ENCODE measurements at regions not wholly inside any gene's neighbourhood (a gene's known extent, or its start where the extent isn't known, plus 50 kb on each side); places are given as distances from the start of the nearest gene placed in this dataset.

DNA sequence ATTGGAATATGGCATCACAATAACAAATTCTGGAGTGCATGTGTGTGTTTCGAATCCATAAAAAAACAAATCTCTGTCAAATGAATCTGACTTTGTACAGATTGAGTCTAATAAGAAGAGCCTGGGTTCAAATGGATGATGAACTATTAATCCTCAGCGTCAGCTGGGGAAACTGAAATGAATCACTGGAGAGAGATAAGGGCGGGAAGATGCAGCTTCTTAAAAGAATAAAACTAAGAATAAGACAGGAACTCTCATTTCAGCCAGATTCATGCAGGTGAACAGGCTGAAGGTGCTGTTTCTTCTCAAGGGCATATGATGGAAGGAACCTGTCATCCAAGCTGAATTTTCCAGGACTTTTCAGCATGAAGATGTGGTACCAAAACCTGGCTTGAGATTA lies 202.6 kb upstream of the TRIB2 start:
- no peak for DNase-seq (ENCODE audit: low read depth in 1 of 2, low spot score in 1 of 2)

DNA sequence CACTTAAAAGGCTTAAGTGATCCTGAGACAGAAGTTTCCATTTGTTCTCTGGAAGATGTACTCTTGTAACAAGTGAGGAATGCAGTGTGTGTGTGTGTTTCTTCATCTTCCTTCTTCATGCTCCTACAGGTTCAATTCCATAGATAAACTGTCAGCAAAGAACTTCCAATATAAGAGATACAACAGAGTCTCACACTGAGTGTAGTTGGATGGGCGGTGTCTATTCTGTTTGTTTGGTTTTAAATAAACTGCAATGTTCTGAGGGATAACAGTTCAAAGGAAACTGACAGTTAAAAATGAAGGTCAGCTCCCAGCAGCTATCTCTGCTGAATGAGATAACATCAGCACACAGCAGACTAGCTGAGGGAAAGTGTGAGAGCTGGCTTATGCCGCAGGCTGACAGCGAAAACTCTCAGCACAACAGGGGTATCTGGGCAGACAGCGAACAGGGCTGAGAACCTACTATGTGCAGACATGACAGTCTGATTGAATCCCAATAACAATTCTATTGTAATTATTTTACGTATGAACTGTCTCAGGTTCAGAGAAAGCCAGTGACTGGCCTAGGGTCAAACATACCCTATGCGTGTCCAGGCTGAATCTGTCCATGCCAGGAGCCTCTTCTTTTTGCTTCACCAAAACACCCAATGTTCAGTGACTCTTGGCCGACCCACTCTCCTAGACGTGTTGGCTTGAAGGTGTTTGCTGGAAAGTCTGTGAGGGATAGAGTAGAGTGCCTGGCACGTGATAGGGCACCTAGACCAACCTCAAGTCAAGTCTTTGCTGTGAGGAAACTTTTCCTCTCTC lies 201.9 kb upstream of the TRIB2 start:
- DNase-seq (ENCODE audit: low read depth in 1 of 2, low spot score in 1 of 2) = no peak

DNA sequence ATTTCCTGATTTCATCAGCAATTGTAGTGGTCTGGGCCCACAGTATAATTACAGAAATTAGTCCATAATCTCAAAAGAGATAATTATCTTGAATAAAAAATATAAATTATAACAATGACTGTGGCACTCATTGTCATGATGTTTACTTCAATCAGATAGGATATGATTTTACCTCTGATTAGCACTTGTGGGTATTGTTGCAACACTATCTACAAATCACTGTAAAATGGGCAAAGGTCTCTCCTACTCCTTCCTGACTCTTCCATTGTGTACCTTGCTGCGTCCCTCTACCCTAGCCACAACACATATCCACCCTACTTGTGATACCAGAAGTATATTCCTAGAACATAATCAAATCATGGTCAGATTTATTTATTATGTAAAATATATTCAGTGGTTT lies 200.9 kb upstream of the TRIB2 start:
- no peak for DNase-seq (ENCODE audit: low read depth in 1 of 2, low spot score in 1 of 2)

- DNase-seq (ENCODE audit: low read depth in 1 of 2, low spot score in 1 of 2) = no peak
Measured at GRCh38 chr2:12533337-12534005, 183.3 kb upstream of the TRIB2 start.

GRCh38 chr2:12534646-12535263 lies 182.0 kb upstream of the TRIB2 start:
- DNase-seq (ENCODE audit: low read depth in 1 of 2, low spot score in 1 of 2) = no peak

GRCh38 chr2:12536976-12537375 lies 179.8 kb upstream of the TRIB2 start:
- no peak for DNase-seq (ENCODE audit: low read depth in 1 of 2, low spot score in 1 of 2)

GRCh38 chr2:12538138-12538694 lies 178.5 kb upstream of the TRIB2 start:
- no peak for DNase-seq (ENCODE audit: low read depth in 1 of 2, low spot score in 1 of 2)

DNA sequence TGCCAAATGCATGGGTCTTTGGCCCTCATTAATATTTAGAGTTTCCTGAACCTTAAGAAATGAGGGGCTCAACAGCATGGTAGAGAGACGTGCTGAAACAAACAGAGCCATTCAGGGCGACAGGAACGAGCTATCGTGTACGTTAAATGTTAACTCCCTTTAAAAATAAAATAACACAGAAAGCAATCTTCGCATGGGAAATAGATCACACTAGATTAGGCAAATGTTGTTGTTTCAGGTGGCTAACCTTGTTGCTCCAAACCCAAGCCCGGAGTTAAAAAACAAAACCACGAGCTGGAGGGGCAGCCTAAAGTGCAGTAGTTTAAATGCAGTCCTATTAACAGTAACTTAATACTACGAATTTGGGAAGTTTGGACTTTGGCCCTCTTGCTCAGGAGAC lies 177.4 kb upstream of the TRIB2 start:
- no peak for DNase-seq (ENCODE audit: low read depth in 1 of 2, low spot score in 1 of 2)

DNA sequence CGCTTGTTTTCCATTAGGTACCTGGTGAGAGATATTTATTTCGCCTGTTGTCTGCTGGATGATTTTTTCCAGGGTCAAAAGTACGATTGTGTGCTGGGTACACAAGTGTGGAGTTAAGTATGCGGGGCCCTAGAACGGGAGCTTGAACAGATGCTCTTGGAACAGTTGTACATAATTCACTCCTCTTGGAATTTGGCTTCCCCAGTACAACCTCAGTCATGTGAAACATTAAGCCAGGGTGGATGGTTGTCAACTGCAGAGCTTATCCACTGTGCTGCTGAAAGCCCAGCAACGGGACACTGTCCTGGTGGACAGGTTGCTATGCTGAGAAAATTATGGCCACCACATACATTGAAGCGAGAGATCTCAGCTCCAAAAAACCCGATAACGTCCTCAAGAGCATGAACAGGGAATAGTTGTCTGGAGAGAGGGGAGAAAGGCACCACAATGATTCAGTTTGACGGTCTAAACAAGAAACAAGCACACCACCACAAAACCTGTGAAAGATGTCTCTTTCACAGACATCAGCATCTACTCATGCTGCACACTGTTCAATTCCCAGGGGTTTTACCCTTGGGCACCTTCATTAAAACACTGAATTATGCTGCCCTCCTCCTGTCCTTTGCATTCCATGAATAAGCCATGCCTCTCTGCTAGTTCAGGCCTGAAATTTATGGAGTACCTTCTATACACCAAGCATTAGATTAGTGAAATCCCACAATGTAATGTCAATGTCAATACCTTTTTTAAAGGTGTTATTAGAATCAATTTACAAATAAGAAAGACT lies 176.8 kb upstream of the TRIB2 start:
- DNase-seq (ENCODE audit: low read depth in 1 of 2, low spot score in 1 of 2) = no peak

- DNase-seq (ENCODE audit: low read depth in 1 of 2, low spot score in 1 of 2) = no peak
Measured at GRCh38 chr2:12543076-12543977, 173.4 kb upstream of the TRIB2 start.

DNA sequence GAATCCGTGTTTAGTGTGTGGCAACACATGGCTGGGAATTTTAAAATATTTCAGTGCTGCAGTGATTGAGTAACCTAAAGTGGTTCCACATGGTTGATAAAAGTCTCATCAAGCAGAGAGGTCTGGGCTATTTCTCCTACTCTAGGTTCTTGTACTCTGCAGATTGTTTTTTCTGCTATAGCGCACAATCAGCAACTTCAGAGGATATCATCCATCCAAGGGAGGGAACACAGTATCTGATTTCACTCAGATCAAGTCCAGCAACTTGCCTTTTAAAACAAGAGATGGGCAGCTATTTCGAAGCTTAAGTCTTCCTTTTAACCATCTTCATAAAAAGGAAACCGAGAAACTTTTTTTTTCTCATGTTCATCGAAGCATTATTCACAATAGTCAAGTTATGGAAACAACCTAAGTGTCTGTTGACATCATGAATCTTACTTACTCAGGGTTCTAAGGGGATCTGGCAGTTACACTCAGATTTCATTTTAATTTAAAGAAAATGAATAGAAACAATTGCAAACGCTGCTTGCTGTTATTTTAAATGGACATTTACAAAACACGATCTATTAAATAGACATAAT lies 172.7 kb upstream of the TRIB2 start:
- DNase-seq (ENCODE audit: low read depth in 1 of 2, low spot score in 1 of 2) = no peak

DNA sequence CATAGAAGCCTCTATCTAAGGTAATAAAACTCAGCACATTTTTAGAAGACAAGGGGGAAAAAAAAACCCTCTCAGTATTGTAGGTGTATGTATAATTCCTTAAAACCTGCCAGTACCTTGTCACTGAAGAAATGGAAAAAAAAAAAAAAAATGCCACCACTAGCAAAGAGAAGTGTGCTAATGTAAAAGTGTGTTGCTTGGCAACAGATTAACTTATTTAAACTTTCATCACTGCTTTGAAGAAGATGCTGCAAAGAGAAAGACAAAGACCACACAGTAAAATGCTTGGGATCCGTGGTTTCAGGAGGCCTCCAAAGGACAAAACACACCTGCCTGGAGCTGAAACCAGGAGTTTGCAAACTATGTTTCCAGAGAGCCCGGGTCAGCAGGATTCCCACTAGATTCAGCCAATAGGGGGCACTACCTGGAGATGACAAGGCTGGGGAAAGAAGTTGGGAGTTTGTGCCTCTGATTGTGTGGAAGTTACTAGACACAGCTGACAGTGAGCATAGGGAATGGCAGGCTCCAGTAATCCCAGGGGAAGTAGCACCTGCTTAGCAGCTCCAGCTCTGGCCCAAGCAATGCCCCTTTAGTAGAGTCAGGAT lies 169.1 kb upstream of the TRIB2 start:
- DNase-seq (ENCODE audit: low read depth in 1 of 2, low spot score in 1 of 2) = no peak

DNA sequence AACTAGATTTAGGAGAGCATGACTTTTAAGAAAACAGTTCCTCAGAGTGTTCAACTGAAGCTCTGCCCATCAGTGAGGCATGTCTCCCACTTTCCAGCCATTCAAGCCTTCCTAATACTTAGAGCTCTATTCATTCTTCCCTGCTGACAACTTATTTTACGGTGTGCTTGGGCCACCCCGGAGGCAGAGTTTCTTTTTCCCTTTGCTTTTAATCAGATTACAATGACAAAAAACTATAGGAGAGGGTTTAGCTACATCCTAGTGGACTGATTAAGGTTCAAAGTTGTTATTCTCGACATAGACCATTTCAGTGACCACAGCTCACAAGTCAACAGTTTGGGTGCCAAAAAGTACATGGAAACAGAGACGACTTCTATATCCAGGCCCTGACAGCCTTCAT lies 167.8 kb upstream of the TRIB2 start:
- no peak for DNase-seq (ENCODE audit: low read depth in 1 of 2, low spot score in 1 of 2)

DNA sequence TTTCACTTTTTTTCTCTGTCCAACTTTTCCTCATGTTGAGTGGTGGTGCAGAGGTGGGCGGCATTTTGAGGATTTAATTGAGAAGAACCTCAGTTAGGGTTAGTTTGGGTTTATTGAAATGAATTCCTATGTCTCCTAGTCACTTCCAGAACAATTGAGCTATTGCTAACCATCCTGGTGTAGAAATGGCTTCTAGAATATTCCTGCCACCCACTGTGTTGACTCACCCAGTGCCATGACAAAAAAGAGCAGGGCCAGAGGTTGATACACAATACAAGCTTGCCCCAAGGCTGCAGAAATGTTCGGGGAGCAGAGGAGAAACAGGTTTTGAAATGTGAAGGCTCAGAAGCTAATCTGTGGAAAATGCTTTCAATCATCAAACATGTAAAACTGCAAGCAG lies 167.1 kb upstream of the TRIB2 start:
- DNase-seq (ENCODE audit: low read depth in 1 of 2, low spot score in 1 of 2) = no peak

- DNase-seq (ENCODE audit: low read depth in 1 of 2, low spot score in 1 of 2) = no peak
Measured at GRCh38 chr2:12552092-12552491, 164.6 kb upstream of the TRIB2 start.

GRCh38 chr2:12554224-12555011 lies 162.3 kb upstream of the TRIB2 start:
- no peak for DNase-seq (ENCODE audit: low read depth in 1 of 2, low spot score in 1 of 2)

DNA sequence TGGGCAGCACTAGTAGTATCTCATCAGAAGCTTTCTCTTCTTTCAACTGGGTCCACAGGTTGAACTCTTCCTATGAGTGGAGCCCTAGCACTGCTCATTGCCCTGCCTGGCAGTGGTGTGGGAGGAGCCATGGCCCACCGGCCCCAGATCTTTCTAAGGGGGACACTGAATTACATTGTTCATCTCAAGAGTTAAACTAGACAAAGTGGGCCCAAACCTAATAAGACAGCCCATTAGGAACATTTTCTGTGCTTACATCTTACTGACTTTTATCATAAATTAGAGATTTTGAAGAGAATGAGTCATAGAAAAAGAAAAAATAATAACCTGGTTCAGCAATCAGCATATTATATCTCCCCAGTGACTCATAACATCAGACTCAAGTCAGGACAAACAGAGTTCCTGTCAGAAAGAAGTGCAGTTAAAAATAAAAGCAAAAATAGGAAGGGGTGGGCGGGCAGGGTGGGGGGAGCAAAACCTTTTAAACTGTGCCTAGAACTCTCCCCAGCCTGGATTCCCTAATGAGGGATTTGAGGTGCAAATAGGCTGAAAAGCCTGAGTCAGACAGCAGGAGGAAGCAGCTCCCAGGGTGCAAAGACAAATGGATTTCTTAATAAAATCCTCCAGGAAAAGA lies 161.6 kb upstream of the TRIB2 start:
- no peak for DNase-seq (ENCODE audit: low read depth in 1 of 2, low spot score in 1 of 2)

GRCh38 chr2:12556762-12557161 lies 160.0 kb upstream of the TRIB2 start:
- no peak for DNase-seq (ENCODE audit: low read depth in 1 of 2, low spot score in 1 of 2)

Measured in activated T-helper 1 cell treated with anti-CD3 and anti-CD28 coated beads, Interleukin-2, amount 50 U/mL, for 16 hours (primary cell).